Esophagus muscularis mucosa (tissue), 4 donors: ENCODE measurements at regions not wholly inside any gene's neighbourhood (a gene's known extent, or its start where the extent isn't known, plus 50 kb on each side); places are given as distances from the start of the nearest gene placed in this dataset.
"Not testable (repeated sequence)": the region's sequence is repeated elsewhere in the genome, so short reads cannot be mapped to it uniquely, and the experiment has no call there.

ENCODE experiments used
- CTCF ChIP-seq, 3 experiments: fragments of 200-600 bp in 2 of 3; fragments of 450-650 bp in 1 of 3; sonication (generic) in 2 of 3; IDR thresholded peaks; one replicate each; pipeline ENCODE4 v1.5.1; 2017 to 2019; ENCODE audit warnings: antibody characterized with exemption in 3 of 3, mild to moderate bottlenecking in 2 of 3, moderate library complexity in 1 of 3
- EP300 ChIP-seq: sonication (generic); formaldehyde crosslinking; IDR thresholded peaks from one replicate; pipeline ENCODE4 v1.6.1; 2017; ENCODE audit warnings: antibody characterized with exemption
- POLR2A ChIP-seq: fragments of 450-650 bp; IDR thresholded peaks from one replicate; pipeline ENCODE4 v1.6.1; 2017; ENCODE audit warnings: antibody characterized with exemption, moderate library complexity, mild to moderate bottlenecking, low read depth
- POLR2AphosphoS5 ChIP-seq, 2 donors: sonication (generic); formaldehyde crosslinking; IDR thresholded peaks; one replicate each; pipeline ENCODE4 v1.6.1; 2017; ENCODE audit warnings: antibody characterized with exemption in 2 of 2

- TF ChIP-seq POLR2A: peak; percentile 54
- TF ChIP-seq EP300; CTCF (IDR thresholded peaks at IDR 0.05); POLR2AphosphoS5 (IDR thresholded peaks at IDR 0.05): not testable (repeated sequence)
Observed at GRCh38 chr17:26881195-26881594, 412.7 kb upstream of the WSB1 start.
